NCI-H2107 (cell line): ENCODE measurements at regions not wholly inside any gene's neighbourhood (a gene's known extent, or its start where the extent isn't known, plus 50 kb on each side); places are given as distances from the start of the nearest gene placed in this dataset.
"Not testable (repeated sequence)": the region's sequence is repeated elsewhere in the genome, so short reads cannot be mapped to it uniquely, and the experiment has no call there.

Experiments used
- DNase-seq: peaks from one replicate; lab custom pipeline; 2025; lab: John Stamatoyannopoulos, UW

DNA sequence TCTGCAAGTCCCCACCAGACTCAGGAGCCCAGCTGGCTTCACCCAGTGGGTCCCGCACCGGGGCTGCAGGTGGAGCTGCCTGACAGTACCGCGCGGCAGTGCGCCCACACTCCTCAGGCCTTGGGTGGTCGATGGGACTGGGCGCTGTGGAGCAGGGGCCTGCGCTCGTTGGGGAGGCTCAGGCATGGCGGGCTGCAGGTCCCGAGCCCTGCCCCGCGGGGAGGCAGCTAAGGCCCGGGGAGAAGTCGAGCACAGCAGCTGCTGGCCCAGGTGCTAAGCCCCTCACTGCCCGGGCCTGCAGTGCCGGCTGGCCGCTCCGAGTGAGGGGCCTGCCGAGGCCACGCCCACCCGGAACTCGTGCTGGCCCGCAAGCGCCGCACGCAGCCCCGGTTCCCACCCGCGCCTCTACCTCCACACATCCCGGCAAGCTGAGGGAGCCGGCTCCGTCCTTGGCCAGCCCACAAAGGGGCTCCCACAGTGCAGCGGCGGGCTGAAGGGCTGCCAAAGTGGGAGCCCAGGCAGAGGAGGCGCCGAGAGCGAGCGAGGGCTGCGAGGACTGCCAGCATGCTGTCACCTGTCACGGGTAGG, 2021.7 kb upstream of the LRRTM1 start:
- not testable (repeated sequence) for DNase-seq

DNA sequence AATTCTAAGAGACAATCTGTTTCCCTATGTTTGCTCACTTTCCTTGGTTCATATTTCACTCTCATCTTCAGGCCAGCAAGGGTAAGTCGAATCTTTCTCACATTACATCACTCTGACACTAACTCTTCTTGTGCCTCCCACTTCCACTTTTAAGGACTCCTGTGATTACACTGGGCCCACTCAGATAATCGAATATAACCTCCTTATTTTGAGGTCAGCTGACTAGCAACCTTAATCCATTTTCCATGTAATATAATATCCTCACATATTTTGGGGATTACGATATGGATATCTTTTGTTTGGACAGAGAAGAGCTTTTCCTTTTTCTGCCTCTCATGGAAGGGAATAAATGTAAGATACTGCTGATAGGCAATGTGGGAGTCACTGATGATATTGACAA, 2015.7 kb upstream of the LRRTM1 start:
- DNase-seq, result no peak

DNA sequence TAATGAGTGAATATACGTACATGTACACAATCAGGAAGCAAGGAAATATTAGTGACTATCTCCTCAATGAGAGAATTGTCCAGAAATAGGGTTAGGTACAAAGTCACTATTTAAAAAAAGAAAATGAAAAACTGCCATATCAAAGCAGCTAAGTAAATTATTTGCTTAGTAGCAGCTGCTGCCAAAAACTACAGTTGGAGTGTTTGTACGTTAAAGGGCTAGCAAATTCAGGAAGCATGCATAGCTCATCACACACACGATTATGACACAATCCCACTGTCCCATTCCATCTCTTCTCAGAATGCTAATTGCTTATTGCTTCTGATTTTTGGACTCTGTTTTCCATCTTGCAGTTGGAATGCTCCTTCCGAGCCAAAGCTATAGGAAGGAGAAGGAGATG, 2012.5 kb upstream of the LRRTM1 start:
- DNase-seq, result no peak

DNA sequence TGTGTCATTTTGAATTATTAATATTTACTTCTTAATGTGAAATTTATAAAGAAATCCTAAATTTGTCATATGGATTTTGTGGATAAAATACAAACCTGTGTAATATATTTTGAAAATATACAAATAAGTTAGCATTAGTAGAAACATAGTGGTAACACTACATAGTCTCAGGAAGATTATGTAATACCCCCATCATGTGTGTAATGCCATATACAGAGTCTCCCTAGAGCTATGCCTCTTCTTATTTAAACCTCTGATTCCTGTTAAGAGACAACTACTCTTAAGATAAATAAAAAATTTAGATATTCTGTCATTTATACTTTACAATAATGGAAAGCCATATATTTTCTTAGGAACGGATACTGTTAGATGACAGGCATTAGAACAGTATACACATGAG, 2012.0 kb upstream of the LRRTM1 start:
- no peak for DNase-seq

DNA sequence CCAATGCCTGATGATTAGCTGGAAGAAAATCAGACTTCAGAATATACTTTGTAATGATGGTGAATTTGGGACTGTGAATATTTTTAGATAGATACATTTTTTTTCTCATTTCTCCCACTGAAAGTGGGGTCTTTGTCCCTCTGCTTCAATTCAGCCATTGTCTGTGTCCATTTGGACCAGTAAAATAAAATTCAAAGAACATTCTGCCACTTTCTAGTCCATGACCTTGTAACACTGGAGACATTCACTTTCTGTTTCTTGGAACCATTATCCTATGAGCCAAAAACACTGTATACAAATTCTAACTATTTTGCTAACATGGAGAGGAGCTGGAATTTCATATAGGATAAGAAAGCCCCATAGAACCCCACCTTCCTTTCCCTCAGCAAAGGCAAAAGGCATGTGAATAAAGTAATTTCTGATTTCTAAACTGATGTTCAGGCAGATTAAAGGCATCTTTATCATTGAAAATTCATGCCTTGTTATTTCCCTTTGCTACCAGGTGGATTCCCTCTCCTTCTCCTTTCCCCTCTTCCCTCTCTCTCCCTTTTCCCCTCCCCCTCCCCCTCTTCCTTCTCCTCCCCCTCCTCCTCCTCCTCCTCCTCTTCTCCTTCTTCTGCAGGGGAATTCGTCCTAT, 2010.4 kb upstream of the LRRTM1 start:
- DNase-seq, result no peak

DNA sequence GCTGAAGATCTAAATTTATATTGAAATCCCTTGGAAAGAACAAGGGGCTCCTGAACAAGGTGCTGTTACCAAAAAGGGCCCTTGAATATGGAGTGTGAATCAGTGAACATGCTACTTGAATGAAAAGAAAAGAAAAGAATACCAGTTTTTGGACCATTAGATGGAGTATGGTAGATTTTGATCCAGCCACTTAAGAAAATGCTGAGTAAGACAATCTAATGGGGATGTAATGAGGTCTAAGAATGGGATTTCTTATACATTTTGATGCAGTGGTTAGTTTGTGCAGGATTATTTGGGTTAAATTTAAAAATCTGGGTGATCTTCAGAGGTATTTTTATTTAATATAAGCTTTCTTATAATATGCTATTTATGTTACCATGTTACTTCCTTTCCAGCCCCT, 2003.0 kb upstream of the LRRTM1 start:
- no peak for DNase-seq

DNA sequence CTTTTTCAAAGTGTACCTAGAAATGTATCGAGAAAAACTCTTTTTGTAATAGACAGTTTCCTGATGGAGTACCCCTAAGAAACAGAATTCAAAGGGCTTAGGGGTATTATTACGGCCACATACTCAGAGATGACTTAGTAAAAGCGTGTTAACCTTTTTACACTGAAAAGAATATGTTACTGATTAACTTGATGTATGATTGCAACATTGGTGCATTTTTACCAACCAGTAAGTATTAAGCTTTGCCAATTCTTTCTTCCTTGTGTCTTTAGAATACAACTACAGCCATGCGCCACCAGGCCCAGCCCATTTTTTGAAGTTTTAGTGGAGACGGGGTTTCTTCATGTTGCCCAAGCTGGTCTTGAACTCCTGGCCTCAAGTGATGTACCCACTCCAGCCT, 1997.0 kb upstream of the LRRTM1 start:
- DNase-seq, result no peak

DNA sequence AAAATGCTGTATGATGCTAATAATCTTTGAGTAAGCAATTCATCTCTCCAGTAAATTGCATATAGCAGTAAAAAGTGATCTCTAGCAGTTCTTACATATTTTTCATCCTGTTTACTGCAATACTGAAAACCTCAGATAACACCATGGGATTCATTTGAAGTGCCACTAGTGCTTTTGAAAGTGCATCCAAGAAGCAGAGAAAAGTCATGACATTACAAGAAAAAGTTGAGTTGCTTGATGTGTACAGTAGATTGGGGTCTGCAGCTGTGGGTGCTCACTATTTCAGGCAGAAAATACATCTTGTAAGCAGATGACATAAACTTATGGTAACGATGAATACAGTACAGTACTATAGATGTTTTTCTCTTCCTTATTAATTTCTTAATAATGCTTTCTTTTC, 1984.9 kb upstream of the LRRTM1 start:
- DNase-seq, result no peak

DNA sequence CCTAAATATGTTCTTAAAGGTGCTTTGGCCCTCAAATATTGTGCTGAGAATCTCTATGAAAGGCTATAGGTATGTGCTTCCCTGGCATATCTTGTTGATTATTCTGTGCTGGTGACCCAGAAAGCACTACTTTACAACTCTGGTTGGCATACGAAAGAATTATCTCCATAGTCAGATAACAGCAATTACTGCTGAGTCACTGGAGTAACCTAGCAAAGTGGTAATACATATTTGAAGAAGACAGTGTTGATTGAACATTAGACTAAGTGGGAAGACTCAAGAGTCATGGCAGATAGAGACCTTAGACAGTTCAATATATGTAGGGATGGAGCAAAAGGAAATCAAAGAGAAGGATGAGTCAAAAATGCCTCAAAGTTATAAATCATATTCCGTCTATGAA, 1978.5 kb upstream of the LRRTM1 start:
- DNase-seq, result no peak

DNA sequence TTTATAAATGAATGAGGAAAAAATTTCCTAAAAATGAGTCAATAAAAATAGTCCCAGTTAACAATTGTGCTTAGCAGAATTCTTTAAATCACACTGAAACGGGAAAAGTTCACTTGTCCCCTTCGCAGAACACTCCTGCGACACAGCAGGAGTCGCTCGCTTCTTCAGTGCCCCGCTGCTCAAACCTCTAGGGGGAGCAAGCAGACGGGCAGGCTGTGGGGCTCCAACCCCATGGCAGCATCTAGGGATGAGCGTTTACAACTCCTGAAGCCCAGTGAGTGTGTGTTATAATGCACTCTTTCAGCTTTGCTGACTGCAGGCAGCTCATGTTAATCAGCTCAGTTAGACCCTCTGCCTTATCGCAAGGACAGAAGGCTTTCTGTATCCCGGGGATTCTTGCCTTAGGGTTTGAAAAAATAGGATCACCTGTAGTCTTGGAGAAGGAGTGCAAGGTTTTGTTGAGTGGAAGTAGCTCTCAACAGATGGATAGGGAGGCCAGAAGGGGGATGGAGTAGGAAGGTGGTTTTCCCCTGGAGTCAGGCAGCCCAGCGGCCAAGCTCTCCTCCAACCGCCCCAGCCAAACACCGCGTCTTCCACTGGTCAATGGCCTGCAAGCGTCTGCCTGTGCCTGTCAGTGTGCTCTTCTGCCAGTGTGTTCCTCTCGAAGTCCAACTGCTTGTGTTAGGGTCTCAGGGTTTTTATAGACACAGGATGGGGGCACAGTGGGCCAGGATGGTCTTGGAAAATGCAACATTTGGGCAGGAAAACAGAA, 1977.7 kb upstream of the LRRTM1 start:
- no peak for DNase-seq

DNA sequence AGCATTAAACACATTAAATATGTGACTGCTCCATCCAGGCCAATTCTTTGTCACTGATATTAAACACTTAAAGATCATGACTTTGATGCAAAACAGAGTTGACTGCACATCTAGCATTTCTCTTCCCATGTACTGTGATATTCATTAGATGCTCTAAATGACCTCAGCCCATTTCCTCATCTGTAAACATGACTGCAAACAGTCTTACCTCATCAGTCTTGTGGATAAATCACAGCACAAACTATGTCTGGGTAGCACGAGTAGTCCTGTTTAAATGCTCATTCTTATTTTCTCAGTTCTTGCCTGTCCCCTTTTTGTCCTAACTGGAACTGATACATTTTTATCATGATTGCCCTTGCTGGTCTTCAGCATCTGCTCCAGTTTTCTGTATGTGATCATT, 1974.8 kb upstream of the LRRTM1 start:
- no peak for DNase-seq

DNA sequence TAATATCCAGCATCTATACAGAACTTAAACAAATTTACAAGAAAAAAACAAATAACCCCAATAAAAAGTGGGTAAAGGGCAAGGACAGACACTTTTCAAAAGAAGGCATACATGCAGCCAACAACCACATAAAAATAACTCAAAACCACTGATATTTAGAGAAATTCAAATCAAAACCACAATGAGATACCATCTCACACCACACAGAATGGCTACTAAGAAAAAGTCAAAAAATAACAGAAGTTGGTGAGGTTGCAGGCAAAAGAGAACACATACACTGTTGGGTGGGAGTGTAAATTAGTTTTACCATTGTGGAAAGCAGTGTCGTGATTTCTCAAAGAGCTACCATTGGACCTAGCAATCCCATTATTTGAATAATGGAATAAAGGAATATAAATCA, 1973.9 kb upstream of the LRRTM1 start:
- no peak for DNase-seq

DNA sequence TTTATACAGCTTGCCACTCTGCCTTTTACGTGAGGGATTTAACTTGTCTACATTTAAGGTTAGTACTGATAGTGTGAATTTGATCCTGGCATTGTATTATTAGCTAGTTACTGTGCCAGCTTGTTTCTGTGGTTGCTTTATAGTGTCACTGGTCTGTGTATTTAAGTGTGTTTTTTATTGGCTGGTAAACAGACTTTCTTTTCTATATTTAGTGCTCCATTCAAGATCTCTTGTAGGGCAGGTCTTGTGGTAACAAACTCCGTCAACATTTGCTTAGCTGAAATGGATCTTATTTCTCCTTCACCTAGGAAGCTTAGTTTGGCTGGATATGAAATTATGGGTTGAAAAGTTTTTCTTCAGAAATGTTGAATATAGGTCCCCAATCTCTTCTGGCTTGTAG, 1971.0 kb upstream of the LRRTM1 start:
- DNase-seq, result no peak

DNA sequence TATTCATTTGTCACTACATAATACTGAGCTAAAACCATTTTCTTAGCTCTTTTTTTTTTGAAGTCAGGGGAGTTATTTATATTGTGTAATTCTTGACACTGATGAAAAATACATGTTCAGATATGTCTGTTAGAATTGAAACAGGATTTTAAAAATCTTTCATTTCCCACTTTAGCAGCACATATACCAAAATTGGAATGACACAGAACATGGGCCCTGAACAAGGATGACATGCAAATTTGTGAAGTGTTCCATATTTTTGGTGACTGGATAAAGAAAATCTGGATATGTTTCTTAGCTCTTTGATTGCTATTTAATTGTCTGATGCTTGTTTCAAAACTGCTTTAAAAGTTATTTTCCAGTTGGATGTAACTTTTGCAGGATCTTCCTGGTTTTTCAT, 1963.9 kb upstream of the LRRTM1 start:
- no peak for DNase-seq

DNA sequence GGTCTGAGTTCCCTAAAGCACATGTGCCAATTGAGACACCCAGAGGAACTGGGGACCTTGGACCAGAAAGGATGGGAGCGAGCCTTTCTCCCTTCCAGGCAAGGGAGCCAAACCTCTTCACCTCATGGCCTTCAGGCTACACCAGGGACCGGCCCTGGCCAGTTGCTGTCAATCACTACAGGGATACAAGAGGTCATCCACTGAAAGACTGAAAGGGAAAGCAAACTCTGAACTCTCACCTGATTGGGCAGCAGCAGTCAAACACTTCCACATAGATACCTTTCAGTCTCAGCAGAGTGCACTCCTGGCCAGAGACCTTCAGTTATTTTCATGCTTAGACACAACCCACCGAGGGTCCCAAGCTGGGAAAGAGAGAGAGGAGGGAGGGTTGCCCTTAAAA, 1956.0 kb upstream of the LRRTM1 start:
- DNase-seq, result no peak

DNA sequence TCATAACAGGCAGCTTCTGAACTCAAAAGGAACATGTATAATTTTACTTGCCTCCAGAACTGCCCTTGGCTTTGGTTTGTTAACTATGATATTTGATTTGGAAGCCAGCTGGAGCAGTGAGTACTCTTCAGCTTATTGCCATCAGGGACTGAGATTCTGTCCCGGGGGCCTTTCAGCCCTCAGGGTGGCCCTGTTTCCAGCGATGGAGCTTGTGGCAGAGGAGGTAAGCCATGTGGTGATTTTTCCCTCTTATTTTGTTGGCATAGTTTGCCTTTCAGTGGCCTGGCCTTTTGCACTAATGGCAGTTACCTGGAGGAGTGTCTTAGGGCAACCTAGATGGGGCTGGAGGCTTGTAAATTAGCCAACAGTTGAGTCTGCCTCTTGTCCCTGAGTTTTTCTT, 1955.0 kb upstream of the LRRTM1 start:
- no peak for DNase-seq

DNA sequence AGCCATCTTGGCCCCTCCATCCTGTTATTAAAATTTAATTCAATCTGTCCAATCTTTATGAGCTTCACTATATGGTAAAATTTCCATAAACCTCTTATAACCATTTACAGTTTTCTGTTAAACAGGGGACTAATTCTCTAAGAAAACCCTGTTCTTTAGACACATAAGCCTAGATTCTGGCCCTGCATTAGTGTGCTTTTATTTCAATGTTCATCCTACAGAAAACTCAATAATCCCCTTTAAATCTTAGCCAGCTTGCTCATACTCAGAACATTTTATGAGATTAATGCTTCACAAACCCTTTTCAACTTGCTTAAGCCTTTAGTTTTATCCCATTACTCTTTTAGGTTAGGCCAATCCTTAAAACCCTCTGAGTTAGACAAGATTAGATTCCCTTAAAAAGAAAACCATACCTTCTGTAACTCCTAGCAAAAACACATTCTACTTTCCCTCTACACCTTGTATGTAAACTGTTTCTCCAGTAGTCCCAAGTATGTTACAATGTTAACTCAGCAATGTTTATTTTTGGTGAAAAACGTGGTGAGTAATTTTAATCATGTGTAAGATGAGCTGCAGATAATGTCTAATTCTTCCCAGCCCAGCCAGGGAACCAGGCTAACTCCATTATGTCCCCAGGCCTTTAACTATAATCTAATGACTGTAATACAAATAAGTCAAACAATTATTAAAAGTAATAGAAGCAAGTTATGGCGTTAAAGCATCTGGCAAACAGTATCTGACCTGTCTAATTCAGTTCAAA, 1953.4 kb upstream of the LRRTM1 start:
- DNase-seq, result no peak

DNA sequence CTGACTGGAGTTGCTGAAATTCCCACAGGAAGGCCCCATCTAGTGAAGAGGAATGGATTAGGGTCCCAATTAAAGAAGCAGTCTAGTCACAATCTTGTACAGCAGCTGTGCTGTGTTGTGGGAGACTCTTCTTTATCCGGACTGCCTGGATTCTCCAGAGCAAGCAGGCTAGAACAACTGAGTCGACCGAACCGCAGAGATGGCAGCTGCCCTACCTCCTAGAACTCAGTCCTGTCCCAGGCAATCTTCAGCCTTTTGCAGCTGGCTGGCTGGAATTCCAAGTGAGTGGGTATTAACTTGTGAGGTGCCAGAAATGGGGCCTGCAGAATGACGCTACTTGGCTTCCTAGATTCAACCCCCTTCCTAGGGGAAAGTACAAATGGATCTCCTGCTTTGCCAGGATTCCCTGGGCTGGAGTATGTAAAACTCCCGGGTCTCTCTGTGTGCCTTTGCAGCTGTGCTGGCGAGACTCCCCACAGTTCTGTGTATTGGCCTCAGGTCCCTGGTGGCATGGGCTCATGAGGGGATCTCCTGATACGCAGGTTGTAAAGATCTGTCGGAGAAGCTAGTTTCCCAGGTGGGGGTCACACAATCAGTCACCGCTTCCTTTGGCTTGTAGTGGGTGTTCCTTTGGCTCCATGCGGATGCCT, 1952.6 kb upstream of the LRRTM1 start:
- no peak for DNase-seq

DNA sequence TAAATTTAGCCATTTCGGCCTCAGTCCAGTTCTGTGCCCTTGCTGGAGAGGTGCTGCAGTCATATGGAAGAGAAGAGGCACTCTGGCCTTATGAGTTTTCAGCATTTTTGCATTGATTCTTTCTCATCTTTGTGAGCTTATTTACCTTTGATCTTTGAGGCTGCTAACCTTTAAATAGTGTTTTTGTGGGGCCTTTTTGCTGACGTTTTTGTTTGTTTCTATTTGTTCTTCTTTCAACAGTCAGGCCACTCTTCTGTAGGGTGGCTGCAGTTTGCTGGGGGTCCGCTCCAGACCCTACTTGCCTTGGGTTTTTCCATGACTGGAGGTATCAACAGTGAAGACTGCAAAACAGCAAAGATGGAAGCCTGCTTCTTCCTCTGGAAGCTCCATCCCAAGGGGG, 1951.7 kb upstream of the LRRTM1 start:
- no peak for DNase-seq

DNA sequence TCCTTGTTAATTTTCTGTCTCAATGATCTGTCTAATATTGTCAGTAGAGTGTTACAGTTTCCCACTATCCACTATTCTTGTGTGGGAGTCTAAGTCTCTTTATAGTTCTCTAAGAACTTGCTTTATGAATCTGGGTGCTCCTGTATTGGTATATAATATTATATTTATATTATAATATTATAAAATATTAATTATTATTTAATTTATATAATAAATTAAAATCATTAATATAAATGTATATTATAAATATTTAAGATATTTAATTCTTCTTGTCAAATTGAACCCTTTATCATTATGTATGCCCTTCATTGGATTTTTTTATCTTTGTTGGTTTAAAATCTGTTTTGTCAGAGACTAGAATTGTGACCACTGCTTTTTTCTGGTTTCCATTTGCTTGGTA, 1950.2 kb upstream of the LRRTM1 start:
- no peak for DNase-seq

DNA sequence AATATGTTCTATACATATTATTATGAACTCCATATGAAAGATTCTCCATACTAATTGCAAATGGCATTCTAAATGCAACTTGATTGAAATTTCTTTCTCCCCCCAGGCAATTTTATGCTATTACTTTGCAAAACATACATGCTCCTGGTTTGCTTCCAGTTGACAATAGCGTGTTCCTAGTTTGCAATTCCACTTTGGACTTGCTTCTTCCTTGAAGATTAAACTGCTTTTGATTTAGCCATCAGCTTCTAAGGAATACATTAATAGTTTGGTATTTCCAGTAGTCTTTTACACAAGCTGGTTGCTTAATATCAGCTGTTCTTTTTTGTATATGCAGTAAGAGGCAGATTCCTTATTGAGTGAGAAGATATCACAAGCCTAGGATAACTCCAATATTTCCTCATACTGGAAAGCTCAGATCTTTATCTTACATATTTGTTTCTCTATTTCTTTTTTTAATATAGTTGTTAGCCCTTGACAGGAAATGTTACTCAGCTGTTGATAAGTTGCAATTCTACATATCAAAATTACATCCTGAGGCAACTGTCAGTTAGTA, 1941.7 kb upstream of the LRRTM1 start:
- no peak for DNase-seq

DNA sequence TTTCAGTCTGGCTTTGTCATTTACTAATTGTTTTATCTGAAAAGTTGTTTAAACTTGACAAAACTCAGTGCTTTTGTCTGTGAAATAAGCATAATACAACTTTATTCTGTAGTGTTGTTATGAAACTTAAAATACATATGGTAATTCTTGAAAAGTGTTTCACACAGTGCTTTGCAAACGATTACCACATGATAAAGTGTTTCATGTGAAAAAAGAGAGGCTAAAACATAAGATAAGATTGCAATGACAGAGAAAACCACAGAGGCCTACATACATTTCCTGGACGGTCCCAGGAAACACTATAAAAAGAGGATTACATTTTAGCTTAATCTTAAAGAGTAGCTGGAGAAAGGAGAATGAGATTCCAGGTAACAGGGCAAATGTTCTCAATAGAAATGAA, 1934.6 kb upstream of the LRRTM1 start:
- no peak for DNase-seq
